SJCRH30 (cell line): ENCODE measurements at regions not wholly inside any gene's neighbourhood (a gene's known extent, or its start where the extent isn't known, plus 50 kb on each side); places are given as distances from the start of the nearest gene placed in this dataset.

Experiments used
- DNase-seq, 2 experiments: peaks; one replicate each; pipeline ENCODE4 v3.0.0-alpha.2; 2015 to 2020
- H3K27ac ChIP-seq: fragments of 250-450 bp; sonication (Bioruptor Pico); 2 replicates; pipeline ENCODE4 v1.5.1; 2020; ENCODE audit warnings: mild to moderate bottlenecking, moderate library complexity
- H3K27me3 ChIP-seq: fragments of 250-450 bp; sonication (Bioruptor Pico); 2 replicates; pipeline ENCODE4 v1.5.1; 2020; ENCODE audit warnings: mild to moderate bottlenecking, moderate library complexity
- H3K36me3 ChIP-seq: fragments of 250-450 bp; sonication (Bioruptor Pico); 2 replicates; pipeline ENCODE4 v1.5.1; 2020; ENCODE audit warnings: mild to moderate bottlenecking, moderate library complexity
- H3K4me1 ChIP-seq: fragments of 250-450 bp; sonication (Bioruptor Pico); 2 replicates; pipeline ENCODE4 v1.5.1; 2020; ENCODE audit warnings: mild to moderate bottlenecking, moderate library complexity
- H3K4me3 ChIP-seq: fragments of 250-450 bp; sonication (Bioruptor Pico); 2 replicates; pipeline ENCODE4 v1.5.1; 2020; ENCODE audit warnings: mild to moderate bottlenecking, moderate library complexity
- H3K9me3 ChIP-seq: fragments of 250-450 bp; sonication (Bioruptor Pico); replicated peaks from 2 replicates; pipeline ENCODE4 v1.5.1; 2020; ENCODE audit warnings: mild to moderate bottlenecking, moderate library complexity

DNA sequence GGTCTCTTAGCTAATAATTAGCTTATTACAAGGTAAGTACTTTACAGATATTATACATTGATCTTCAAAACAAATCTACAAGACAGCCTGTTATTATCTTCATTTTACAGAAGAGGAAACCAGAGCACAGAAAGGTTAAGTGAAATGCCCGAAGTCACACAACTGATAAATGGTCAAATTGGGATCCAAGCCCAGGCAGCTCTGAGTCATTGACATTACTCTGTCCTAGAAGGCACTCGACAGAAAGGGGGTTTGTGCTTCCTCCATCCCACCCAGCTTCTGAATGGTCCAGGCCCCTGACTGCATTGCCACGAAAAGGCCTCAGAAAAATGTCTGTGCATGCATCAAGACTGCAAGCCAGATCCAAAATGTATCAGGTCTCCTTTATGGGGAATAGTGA, 81.3 kb upstream of the ZNF438 start:
- Histone ChIP-seq H3K4me3 (no peak overlapping the region), H3K9me3 (no peaks in the 10 kb centered on the region), H3K36me3 (no peaks in the 10 kb centered on the region), H3K27ac (no peak overlapping the region), H3K27me3 (no peaks in the 10 kb centered on the region), H3K4me1 (no peaks in the 10 kb centered on the region)
- no peak for DNase-seq

DNA sequence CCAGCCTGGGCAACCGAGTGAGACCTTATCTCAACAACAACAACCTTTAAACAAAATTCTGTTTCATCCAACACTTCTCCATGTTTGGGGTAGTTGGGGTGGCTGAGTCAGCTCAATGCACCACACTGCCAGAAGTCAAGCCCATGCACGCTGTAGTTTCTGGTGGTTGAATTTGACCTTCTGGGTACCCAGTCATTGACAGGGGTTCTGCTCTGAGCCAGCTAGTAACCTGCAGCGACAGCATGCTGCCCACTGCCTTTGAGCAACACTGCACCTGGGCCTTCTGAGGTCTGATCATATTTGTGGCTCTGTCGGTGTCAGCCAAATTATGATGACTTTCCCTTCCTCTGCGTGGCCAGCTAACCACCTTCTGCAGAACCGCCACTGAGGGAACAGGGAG, 84.6 kb upstream of the ZNF438 start:
- no peak for DNase-seq
- no peaks in the 10 kb centered on the region for H3K4me1 ChIP-seq
- H3K27me3 ChIP-seq: no peaks in the 10 kb centered on the region
- H3K9me3 ChIP-seq: no peaks in the 10 kb centered on the region
- H3K27ac ChIP-seq: no peak overlapping the region
- H3K36me3 ChIP-seq: no peaks in the 10 kb centered on the region
- no peak overlapping the region for H3K4me3 ChIP-seq

GRCh38 chr10:31118556-31118955, 86.9 kb upstream of the ZNF438 start:
- no peaks in the 10 kb centered on the region for H3K36me3 ChIP-seq
- no peak overlapping the region for H3K27ac ChIP-seq
- H3K4me1 ChIP-seq: no peaks in the 10 kb centered on the region
- DNase-seq: no peak
- no peaks in the 10 kb centered on the region for H3K27me3 ChIP-seq
- no peaks in the 10 kb centered on the region for H3K9me3 ChIP-seq
- H3K4me3 ChIP-seq: no peak overlapping the region

- H3K4me3 ChIP-seq: no peak overlapping the region
- no peaks in the 10 kb centered on the region for H3K9me3 ChIP-seq
- H3K27ac ChIP-seq: no peak overlapping the region
- H3K4me1 ChIP-seq: no peaks in the 10 kb centered on the region
- no peaks in the 10 kb centered on the region for H3K36me3 ChIP-seq
- H3K27me3 ChIP-seq: no peaks in the 10 kb centered on the region
- DNase-seq: no peak
These were observed 88.7 kb upstream of the ZNF438 start for GRCh38 chr10:31120392-31120791.

DNA sequence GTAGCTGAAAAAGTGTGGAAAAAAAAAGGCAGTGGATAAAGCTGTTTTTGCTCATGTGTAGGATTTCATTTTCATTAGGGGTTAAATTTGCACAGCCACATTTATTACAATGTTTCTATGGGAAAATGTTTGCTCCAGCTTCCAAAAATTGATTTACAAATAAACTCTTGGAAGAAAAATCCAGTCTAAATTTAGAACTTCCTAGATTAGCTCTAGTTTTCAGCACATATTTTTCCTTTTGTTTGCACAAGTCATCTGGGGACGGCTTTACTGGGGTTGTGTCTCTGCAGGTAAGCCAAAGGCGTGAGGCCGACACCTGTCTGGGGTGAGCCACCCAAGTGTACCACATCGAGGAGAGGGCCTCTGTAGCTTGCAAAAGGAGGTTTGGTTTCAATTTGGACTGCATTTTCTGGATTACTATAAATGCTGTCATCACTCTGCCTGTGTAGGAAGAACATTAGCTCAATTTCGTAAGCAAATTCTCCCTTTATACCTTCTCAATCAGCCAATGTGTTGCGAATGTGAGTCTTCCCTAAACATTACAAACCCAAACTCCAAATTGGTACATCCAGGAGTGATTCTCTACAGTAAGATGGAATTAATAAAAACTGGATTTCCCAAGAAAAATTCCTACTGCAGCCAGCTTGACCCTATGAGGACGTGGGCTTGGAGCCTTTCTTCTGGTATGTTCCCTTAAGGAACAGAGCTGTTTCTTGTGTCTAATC, 89.5 kb upstream of the ZNF438 start:
- no peak for DNase-seq
- no peaks in the 10 kb centered on the region for H3K4me1 ChIP-seq
- no peak overlapping the region for H3K27ac ChIP-seq
- no peak overlapping the region for H3K4me3 ChIP-seq
- H3K27me3 ChIP-seq: no peaks in the 10 kb centered on the region
- no peaks in the 10 kb centered on the region for H3K36me3 ChIP-seq
- no peaks in the 10 kb centered on the region for H3K9me3 ChIP-seq

DNA sequence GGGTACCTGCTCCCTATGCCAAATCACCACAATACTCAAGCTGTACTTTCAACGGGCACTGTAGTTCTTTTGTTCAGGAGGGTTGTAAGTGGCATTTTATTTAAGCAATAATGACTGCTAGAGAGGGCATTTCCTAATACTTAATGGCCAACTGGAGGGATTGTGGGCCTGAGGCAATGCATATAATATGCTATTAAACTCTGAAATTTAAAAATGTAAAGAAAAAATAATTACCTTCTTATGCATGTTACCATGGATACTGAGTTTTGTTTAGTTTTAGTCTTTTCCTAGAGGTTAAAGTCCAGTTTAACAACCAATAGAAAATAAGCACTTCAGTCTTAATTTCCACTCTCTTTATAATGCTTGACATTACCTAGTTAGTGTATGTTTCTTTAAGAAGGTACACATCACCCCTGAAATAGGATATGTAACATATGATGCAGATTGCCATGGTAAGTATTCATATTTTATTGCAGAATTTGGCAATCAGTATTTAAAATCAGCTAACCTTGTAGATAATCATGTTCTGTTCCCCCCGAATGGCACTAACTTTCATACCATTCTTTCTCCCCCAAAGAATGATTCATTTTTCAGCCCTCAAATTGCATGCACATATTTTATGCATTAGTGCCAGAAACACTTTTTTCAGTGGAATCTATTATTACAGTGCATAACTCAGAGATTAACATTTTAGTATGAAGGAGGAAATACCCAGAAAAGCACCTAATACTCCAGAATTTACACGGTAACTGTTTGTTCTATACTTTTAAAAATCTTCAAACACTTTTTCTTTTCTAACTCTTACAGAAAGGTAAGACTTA, 90.3 kb upstream of the ZNF438 start:
- Histone ChIP-seq H3K36me3 (no peaks in the 10 kb centered on the region), H3K27ac (no peak overlapping the region), H3K4me3 (no peak overlapping the region), H3K4me1 (no peaks in the 10 kb centered on the region), H3K9me3 (no peaks in the 10 kb centered on the region), H3K27me3 (no peaks in the 10 kb centered on the region)
- DNase-seq: no peak

DNA sequence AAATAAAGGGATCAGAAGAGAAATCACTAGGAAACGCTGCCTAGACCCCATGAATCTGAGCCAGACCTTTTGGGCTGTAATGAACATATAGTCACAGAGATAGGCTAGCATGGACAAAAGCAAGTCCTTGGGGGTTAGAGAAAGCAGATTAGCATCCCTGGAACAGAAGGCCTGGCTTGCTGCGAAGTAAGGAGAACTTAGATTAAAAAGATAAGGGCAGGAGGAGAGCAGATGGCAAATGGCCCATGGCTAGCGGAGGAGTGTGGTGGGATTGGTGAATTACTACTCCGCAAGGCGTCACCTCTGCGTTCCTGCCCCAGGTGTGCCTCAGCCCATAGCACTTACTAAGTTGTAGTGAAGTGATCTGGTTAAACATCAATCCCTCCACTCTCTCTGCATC, 92.3 kb upstream of the ZNF438 start:
- no peaks in the 10 kb centered on the region for H3K36me3 ChIP-seq
- no peaks in the 10 kb centered on the region for H3K9me3 ChIP-seq
- no peak overlapping the region for H3K27ac ChIP-seq
- H3K27me3 ChIP-seq: no peaks in the 10 kb centered on the region
- H3K4me3 ChIP-seq: no peak overlapping the region
- H3K4me1 ChIP-seq: no peaks in the 10 kb centered on the region
- DNase-seq: no peak

DNA sequence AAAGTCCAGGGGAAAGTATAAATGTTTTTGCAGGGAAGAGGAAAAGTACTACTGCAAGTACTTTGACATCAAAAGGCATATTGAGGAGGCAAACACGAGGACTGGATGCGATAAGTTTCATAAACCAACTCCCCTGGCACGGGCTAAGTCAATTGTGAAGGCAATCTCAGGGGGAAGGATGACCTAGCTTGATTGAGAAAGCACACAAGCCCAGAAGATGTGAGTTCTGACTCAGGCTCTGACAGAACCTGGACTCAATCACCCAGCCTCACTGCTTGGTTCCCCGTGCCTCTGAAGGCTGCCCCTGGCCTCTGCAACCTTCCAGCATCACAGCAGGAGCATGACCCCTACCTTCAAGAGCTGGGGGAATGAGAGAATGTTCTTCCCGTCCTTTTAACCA, 93.2 kb upstream of the ZNF438 start:
- Histone ChIP-seq H3K4me1 (no peaks in the 10 kb centered on the region), H3K9me3 (no peaks in the 10 kb centered on the region), H3K27me3 (no peaks in the 10 kb centered on the region), H3K4me3 (no peak overlapping the region), H3K27ac (no peak overlapping the region), H3K36me3 (no peaks in the 10 kb centered on the region)
- no peak for DNase-seq

- Histone ChIP-seq H3K4me3 (no peak overlapping the region), H3K4me1 (no peaks in the 10 kb centered on the region), H3K36me3 (no peaks in the 10 kb centered on the region), H3K27me3 (no peaks in the 10 kb centered on the region), H3K9me3 (no peaks in the 10 kb centered on the region), H3K27ac (no peak overlapping the region)
- no peak for DNase-seq
These were observed 94.1 kb upstream of the ZNF438 start for GRCh38 chr10:31125789-31126188.

DNA sequence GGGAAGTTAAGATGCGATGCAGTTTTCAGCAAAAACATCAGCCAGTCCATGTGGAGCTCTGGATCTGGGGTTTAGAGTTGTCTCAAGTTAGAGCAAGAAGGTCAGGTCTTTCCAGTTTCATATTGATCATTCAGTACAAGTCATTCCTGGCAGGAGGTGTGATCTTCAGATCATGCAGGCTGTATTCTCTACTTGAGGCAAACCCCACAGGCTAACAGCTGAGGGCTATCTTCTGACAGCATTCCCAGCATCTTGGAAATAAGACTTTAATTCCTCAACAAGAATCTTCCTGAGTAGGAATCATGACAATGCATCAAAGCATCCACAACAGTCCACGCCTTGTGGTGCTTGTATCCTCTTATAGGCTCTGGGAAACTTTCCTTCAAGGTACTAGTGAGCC, 94.9 kb upstream of the ZNF438 start:
- Histone ChIP-seq H3K9me3 (no peaks in the 10 kb centered on the region), H3K36me3 (no peaks in the 10 kb centered on the region), H3K27me3 (no peaks in the 10 kb centered on the region), H3K4me1 (no peaks in the 10 kb centered on the region), H3K4me3 (no peak overlapping the region), H3K27ac (no peak overlapping the region)
- DNase-seq: no peak

DNA sequence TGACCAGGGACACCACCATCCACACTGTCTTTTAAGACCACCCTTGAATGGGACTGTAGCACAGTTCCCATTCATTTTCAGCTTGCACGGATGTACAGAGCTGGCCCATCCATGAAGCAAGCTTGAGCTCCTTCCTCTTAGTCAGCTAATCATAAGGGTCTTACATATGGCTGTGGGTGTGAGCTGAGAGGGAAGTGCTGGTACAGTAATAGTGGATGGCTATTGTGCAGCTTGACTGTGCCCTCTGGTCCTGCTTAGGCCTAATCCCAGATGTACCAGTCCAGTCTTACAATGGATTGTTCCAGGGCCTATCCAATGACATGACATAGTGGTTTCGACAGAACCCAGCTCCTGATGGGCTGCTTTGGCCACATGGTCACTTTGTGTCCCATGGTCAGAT, 96.9 kb upstream of the ZNF438 start:
- H3K9me3 ChIP-seq: no peaks in the 10 kb centered on the region
- H3K27ac ChIP-seq: no peak overlapping the region
- no peak for DNase-seq
- H3K27me3 ChIP-seq: no peaks in the 10 kb centered on the region
- H3K4me1 ChIP-seq: peaks cover 3% of the 10 kb centered on the region
- no peak overlapping the region for H3K4me3 ChIP-seq
- H3K36me3 ChIP-seq: no peaks in the 10 kb centered on the region

DNA sequence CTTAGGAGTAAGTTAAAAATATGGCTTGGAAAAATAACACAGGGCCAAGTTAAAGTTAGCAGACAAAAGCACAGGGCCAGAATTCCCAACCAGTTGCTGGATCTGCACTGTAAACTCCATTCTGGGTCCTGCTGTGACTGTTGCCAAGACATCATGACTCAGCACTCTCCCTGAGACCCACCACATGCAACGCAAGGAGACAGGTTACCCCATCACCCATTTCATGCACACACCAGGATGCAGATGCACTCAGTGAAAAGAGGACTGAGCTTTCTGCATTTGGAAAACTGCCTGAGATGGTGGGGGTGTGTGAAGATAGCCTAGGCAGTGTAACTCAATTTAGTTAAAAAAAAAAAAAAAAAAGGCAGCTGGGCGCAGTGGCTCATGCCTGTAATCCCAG, 97.6 kb upstream of the ZNF438 start:
- H3K36me3 ChIP-seq: no peaks in the 10 kb centered on the region
- no peaks in the 10 kb centered on the region for H3K27me3 ChIP-seq
- no peak overlapping the region for H3K27ac ChIP-seq
- peaks cover 3% of the 10 kb centered on the region for H3K4me1 ChIP-seq
- H3K9me3 ChIP-seq: no peaks in the 10 kb centered on the region
- no peak overlapping the region for H3K4me3 ChIP-seq
- peak in 1 of 2 experiments; percentile 26 for DNase-seq

DNA sequence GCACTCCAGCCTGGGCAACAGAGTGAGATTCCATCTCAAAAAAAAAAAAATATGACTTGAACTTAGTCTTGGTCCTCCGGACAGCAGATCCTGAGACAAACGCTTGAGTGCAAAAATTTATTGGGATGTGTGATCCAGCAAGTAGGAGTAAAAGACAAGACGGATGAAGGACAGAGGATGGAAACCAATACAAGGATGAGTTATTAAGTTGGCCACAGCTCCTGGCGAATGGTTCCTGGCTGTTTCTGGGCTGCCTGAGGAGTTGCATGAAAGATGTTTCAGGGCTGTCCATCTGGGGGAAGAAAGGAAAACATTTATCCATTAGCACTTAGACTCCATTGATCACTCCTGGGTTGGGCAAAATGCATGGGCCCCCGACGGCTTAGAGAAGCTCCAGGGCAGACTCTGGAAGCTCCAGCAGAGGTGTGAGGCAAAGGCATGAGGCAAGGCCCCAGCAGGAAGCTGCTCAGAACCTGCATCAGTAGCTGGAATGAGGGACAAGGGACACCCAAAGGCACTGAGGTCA, 98.3 kb upstream of the ZNF438 start:
- Histone ChIP-seq H3K36me3 (no peaks in the 10 kb centered on the region), H3K27me3 (no peaks in the 10 kb centered on the region), H3K9me3 (no peaks in the 10 kb centered on the region), H3K27ac (no peak overlapping the region), H3K4me3 (no peak overlapping the region), H3K4me1 (peaks cover 3% of the 10 kb centered on the region)
- DNase-seq: no peak

GRCh38 chr10:31130406-31130805, 98.7 kb upstream of the ZNF438 start:
- H3K9me3 ChIP-seq: no peaks in the 10 kb centered on the region
- no peak overlapping the region for H3K4me3 ChIP-seq
- peaks cover 7% of the 10 kb centered on the region for H3K4me1 ChIP-seq
- H3K27ac ChIP-seq: no peak overlapping the region
- no peak for DNase-seq
- H3K27me3 ChIP-seq: no peaks in the 10 kb centered on the region
- H3K36me3 ChIP-seq: no peaks in the 10 kb centered on the region

DNA sequence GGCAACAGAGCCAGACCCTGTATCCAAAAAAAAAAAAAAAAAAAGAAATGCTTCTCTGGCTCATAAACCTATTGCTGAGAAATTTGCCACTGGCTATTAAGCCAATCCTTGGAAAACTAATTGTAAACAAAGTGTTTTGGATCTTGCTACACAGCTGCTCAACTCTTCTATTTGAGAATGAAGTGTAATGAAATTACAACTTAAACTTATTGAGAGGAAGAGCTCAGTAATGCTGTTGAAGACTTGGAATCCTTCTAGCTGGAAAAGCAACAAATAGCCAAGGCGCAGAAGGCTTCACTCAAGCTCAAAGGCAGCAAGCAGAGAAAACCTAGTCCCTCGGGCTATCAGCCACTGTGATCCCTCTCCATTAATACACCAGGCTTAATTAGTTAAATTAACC, 99.6 kb upstream of the ZNF438 start:
- Histone ChIP-seq H3K4me1 (peaks cover 7% of the 10 kb centered on the region), H3K4me3 (no peak overlapping the region), H3K27ac (no peak overlapping the region), H3K36me3 (no peaks in the 10 kb centered on the region), H3K9me3 (no peaks in the 10 kb centered on the region), H3K27me3 (no peaks in the 10 kb centered on the region)
- no peak for DNase-seq
